WTC11 (cell line): ENCODE measurements at regions not wholly inside any gene's neighbourhood (a gene's known extent, or its start where the extent isn't known, plus 50 kb on each side); places are given as distances from the start of the nearest gene placed in this dataset.
A peak's percentile ranks its signal among the peaks of the same experiment; 100 is the strongest.

Experiments
- ATAC-seq: fragments of 200-7000 bp; cut with Tn5 transposase; 2 replicates; pipeline ENCODE4 v1.10.0; 2021; ENCODE audit warnings: mild to moderate bottlenecking, moderate library complexity
- CTCF ChIA-PET: fragments of 300-600 bp; sonication (Branson Sonifier 250); formaldehyde crosslinking; loops from one replicate; lab custom pipeline; 2021; ENCODE audit warnings: antibody characterized with exemption; lab: Charles Lee
- POLR2A ChIA-PET: fragments of 350-600 bp; sonication (Branson Sonifier 250); formaldehyde crosslinking; loops from one replicate; lab custom pipeline; 2021; ENCODE audit warnings: antibody characterized with exemption; lab: Charles Lee
- DNase-seq: peaks from one replicate; pipeline ENCODE4 v3.0.0; 2021; ENCODE audit warnings: low spot score
- H3K27ac Mint-ChIP-seq: 2 replicates; pipeline ENCODE4 v1.8.0; 2021; ENCODE audit warnings: mixed read lengths
- H3K27me3 Mint-ChIP-seq: 2 replicates; pipeline ENCODE4 v1.8.0; 2021; ENCODE audit warnings: low read depth, mild to moderate bottlenecking, moderate library complexity, mixed read lengths
- H3K36me3 Mint-ChIP-seq: 2 replicates; pipeline ENCODE4 v1.8.0; 2021; ENCODE audit warnings: mixed read lengths
- H3K4me1 Mint-ChIP-seq: 2 replicates; pipeline ENCODE4 v1.8.0; 2022; ENCODE audit warnings: mixed read lengths
- H3K4me3 Mint-ChIP-seq: 2 replicates; pipeline ENCODE4 v1.8.0; 2021; ENCODE audit warnings: mild to moderate bottlenecking, moderate library complexity, mixed read lengths
- H3K9me3 Mint-ChIP-seq: 2 replicates; pipeline ENCODE4 v1.8.0; 2021; ENCODE audit warnings: mixed read lengths
- CBFB ChIP-seq: sonication (generic); formaldehyde crosslinking; IDR thresholded peaks from 2 replicates; pipeline ENCODE4 v1.8.1; 2022; ENCODE audit warnings: mild to moderate bottlenecking, low read depth, missing genetic modification reagents
- CREB1 ChIP-seq: sonication (generic); formaldehyde crosslinking; IDR thresholded peaks from 2 replicates; pipeline ENCODE4 v1.8.0; 2023; ENCODE audit warnings: mild to moderate bottlenecking, missing genetic modification reagents
- ELF4 ChIP-seq: sonication (generic); formaldehyde crosslinking; IDR thresholded peaks from 2 replicates; pipeline ENCODE4 v1.8.1; 2022; ENCODE audit warnings: low read depth, mild to moderate bottlenecking, moderate library complexity, missing genetic modification reagents
- FOXJ3 ChIP-seq: sonication (generic); formaldehyde crosslinking; IDR thresholded peaks from 2 replicates; pipeline ENCODE4 v1.9.0; 2021; ENCODE audit warnings: missing genetic modification reagents, mild to moderate bottlenecking, borderline replicate concordance
- GABPB1 ChIP-seq: sonication (generic); formaldehyde crosslinking; IDR thresholded peaks from 2 replicates; pipeline ENCODE4 v1.8.1; 2023; ENCODE audit warnings: mild to moderate bottlenecking, missing genetic modification reagents
- JUN ChIP-seq: sonication (generic); formaldehyde crosslinking; IDR thresholded peaks from 2 replicates; pipeline ENCODE4 v1.8.0; 2023; ENCODE audit warnings: mild to moderate bottlenecking, missing genetic modification reagents
- KAT7 ChIP-seq: sonication (generic); formaldehyde crosslinking; IDR thresholded peaks from 2 replicates; pipeline ENCODE4 v1.8.1; 2023; ENCODE audit warnings: missing genetic modification reagents, mild to moderate bottlenecking, borderline replicate concordance
- NFE2L1 ChIP-seq: sonication (generic); formaldehyde crosslinking; IDR thresholded peaks from 2 replicates; pipeline ENCODE4 v1.8.1; 2023; ENCODE audit warnings: missing genetic modification reagents
- PRRX2 ChIP-seq: fragments of 250-450 bp; sonication (Bioruptor Pico); IDR thresholded peaks from 2 replicates; pipeline ENCODE4 v1.8.0; 2021; ENCODE audit warnings: mild to moderate bottlenecking
- RELA ChIP-seq: sonication (generic); formaldehyde crosslinking; IDR thresholded peaks from 2 replicates; pipeline ENCODE4 v1.8.1; 2022; ENCODE audit warnings: missing genetic modification reagents, mild to moderate bottlenecking, borderline replicate concordance
- SMAD4 ChIP-seq: sonication (generic); formaldehyde crosslinking; IDR thresholded peaks from 2 replicates; pipeline ENCODE4 v1.8.0; 2022; ENCODE audit warnings: mild to moderate bottlenecking, missing genetic modification reagents
- SOX15 ChIP-seq: fragments of 250-450 bp; sonication (Bioruptor Pico); IDR thresholded peaks from 2 replicates; pipeline ENCODE4 v1.9.0; 2021; ENCODE audit warnings: mild to moderate bottlenecking
- TEAD4 ChIP-seq: sonication (generic); formaldehyde crosslinking; IDR thresholded peaks from 2 replicates; pipeline ENCODE4 v1.8.0; 2022; ENCODE audit warnings: mild to moderate bottlenecking, missing genetic modification reagents
- ZNF232 ChIP-seq: sonication (generic); formaldehyde crosslinking; IDR thresholded peaks from 2 replicates; pipeline ENCODE4 v1.8.0; 2022; ENCODE audit warnings: mild to moderate bottlenecking, missing genetic modification reagents
- ZNF317 ChIP-seq: sonication (generic); formaldehyde crosslinking; IDR thresholded peaks from 2 replicates; pipeline ENCODE4 v1.8.1; 2023; ENCODE audit warnings: low read depth, mild to moderate bottlenecking, moderate library complexity, missing genetic modification reagents, borderline replicate concordance
- TF ChIP-seq, protein P1 (sequence below): fragments of 250-450 bp; sonication (Bioruptor Pico); IDR thresholded peaks from 2 replicates; pipeline ENCODE4 v1.9.0; 2021; ENCODE audit warnings: mild to moderate bottlenecking
- TF ChIP-seq, protein P2 (sequence below): sonication (generic); formaldehyde crosslinking; IDR thresholded peaks from 2 replicates; pipeline ENCODE4 v1.8.1; 2023; ENCODE audit warnings: mild to moderate bottlenecking, missing genetic modification reagents, moderate library complexity
- TF ChIP-seq, protein P3 (sequence below): sonication (generic); formaldehyde crosslinking; IDR thresholded peaks from 2 replicates; pipeline ENCODE4 v1.8.0; 2022; ENCODE audit warnings: mild to moderate bottlenecking, missing genetic modification reagents
- TF ChIP-seq, protein P4 (sequence below): sonication (generic); formaldehyde crosslinking; IDR thresholded peaks from 2 replicates; pipeline ENCODE4 v1.8.0; 2023; ENCODE audit warnings: missing genetic modification reagents
- TF ChIP-seq, protein P5 (sequence below): fragments of 250-450 bp; sonication (Bioruptor Pico); IDR thresholded peaks from 2 replicates; pipeline ENCODE4 v1.8.0; 2021; ENCODE audit warnings: mild to moderate bottlenecking
- TF ChIP-seq, protein P6 (sequence below): sonication (generic); formaldehyde crosslinking; IDR thresholded peaks from 2 replicates; pipeline ENCODE4 v1.8.1; 2022; ENCODE audit warnings: mild to moderate bottlenecking, missing genetic modification reagents, moderate library complexity, borderline replicate concordance
- TF ChIP-seq, protein P7 (sequence below): sonication (generic); formaldehyde crosslinking; IDR thresholded peaks from 2 replicates; pipeline ENCODE4 v1.8.1; 2023; ENCODE audit warnings: mild to moderate bottlenecking, missing genetic modification reagents, moderate library complexity
- TF ChIP-seq, protein P8 (sequence below): sonication (generic); formaldehyde crosslinking; IDR thresholded peaks from 2 replicates; pipeline ENCODE4 v1.8.1; 2023; ENCODE audit warnings: mild to moderate bottlenecking, missing genetic modification reagents, borderline replicate concordance

DNA sequence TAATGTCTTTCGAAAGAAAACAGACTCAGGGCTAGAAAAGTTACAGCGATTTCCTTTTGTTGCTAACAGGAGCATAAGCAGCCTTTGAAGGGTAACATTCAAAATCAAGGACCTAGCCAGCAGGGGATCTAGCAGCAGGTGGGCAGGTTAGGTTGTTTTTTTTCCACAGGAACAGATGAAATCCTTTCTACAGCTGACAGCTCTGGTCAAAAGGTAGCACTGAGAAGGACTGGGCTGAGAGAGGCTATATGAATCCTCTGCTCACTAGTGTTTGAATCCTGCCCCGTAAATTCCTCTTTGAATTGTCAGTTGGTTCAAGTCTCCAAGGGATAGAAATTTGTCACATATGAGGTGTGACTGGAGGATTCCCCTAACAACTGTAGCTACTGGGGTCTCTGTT is 188.2 kb downstream of the SH2D1A start (continued):
- TF ChIP-seq, protein P1, sequence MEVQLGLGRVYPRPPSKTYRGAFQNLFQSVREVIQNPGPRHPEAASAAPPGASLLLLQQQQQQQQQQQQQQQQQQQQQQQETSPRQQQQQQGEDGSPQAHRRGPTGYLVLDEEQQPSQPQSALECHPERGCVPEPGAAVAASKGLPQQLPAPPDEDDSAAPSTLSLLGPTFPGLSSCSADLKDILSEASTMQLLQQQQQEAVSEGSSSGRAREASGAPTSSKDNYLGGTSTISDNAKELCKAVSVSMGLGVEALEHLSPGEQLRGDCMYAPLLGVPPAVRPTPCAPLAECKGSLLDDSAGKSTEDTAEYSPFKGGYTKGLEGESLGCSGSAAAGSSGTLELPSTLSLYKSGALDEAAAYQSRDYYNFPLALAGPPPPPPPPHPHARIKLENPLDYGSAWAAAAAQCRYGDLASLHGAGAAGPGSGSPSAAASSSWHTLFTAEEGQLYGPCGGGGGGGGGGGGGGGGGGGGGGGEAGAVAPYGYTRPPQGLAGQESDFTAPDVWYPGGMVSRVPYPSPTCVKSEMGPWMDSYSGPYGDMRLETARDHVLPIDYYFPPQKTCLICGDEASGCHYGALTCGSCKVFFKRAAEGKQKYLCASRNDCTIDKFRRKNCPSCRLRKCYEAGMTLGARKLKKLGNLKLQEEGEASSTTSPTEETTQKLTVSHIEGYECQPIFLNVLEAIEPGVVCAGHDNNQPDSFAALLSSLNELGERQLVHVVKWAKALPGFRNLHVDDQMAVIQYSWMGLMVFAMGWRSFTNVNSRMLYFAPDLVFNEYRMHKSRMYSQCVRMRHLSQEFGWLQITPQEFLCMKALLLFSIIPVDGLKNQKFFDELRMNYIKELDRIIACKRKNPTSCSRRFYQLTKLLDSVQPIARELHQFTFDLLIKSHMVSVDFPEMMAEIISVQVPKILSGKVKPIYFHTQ, result no peak
- no peak for TF ChIP-seq SOX15 (CRISPR knock-in tag)

DNA sequence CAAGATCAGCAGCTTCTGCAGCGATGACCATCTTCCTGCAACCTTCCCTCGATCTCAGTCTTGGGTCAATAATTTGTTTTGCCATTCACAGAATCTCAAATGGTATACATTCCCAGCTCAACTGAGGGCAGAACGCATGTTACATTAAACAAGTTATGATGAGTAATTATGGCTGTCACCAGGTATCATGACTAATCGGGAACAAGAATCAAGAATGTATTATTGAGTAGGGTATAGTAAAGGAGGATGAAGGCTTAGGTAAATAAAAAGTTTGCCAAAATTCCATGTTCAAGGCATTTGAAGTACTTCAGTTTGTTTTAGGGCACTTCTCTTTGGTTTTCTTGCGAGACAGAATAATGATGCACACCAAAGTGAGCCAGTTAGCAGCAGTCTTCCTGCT is 194.1 kb downstream of the SH2D1A start:
- no peak overlapping the region for H3K27ac Mint-ChIP-seq
- H3K36me3 Mint-ChIP-seq, result no peaks in the 10 kb centered on the region
- DNase-seq, result no peak
- no peaks in the 10 kb centered on the region for H3K9me3 Mint-ChIP-seq
- H3K4me1 Mint-ChIP-seq, result peaks cover 7% of the 10 kb centered on the region
- CTCF ChIA-PET, result no interaction called here
- H3K27me3 Mint-ChIP-seq, result no peaks in the 10 kb centered on the region
- TF ChIP-seq TEAD4 (CRISPR knock-in tag) (no peak), ZNF317 (CRISPR knock-in tag) (no peak), RELA (CRISPR knock-in tag) (no peak), PRRX2 (CRISPR knock-in tag) (no peak)
- TF ChIP-seq, protein P2, sequence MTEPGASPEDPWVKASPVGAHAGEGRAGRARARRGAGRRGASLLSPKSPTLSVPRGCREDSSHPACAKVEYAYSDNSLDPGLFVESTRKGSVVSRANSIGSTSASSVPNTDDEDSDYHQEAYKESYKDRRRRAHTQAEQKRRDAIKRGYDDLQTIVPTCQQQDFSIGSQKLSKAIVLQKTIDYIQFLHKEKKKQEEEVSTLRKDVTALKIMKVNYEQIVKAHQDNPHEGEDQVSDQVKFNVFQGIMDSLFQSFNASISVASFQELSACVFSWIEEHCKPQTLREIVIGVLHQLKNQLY, result no peak
- TF ChIP-seq, protein P3, sequence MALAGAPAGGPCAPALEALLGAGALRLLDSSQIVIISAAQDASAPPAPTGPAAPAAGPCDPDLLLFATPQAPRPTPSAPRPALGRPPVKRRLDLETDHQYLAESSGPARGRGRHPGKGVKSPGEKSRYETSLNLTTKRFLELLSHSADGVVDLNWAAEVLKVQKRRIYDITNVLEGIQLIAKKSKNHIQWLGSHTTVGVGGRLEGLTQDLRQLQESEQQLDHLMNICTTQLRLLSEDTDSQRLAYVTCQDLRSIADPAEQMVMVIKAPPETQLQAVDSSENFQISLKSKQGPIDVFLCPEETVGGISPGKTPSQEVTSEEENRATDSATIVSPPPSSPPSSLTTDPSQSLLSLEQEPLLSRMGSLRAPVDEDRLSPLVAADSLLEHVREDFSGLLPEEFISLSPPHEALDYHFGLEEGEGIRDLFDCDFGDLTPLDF (CRISPR knock-in tag), result no peak
- POLR2A ChIA-PET, result no interaction called here
- no peak overlapping the region for H3K4me3 Mint-ChIP-seq
- no peak for ATAC-seq

DNA sequence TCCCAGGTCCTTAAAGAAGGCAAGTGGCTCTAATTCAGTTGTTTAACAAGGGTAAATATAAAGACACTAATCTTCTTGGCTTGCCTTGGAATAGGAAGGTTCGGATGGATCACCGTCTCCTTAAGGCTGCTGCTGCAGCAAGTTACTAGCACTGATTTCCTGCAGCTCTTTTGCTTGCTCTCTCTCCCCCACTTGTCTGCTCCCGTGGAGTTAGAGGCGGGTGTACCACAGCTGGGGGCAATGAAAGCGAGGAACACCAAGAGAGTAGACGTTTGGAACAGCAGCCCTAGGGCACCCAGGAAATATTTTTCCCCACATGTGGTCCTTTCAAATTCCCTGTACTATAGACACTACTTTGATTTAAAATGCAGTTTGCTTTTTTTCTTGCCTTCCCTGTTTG is 202.2 kb downstream of the SH2D1A start:
- H3K36me3 Mint-ChIP-seq, result no peaks in the 10 kb centered on the region
- TF ChIP-seq KAT7 (no peak), JUN (no peak), CBFB (no peak), NFE2L1 (no peak), SMAD4 (CRISPR knock-in tag) (no peak), FOXJ3 (no peak), CREB1 (no peak), ELF4 (CRISPR knock-in tag) (no peak), ZNF232 (no peak), GABPB1 (no peak)
- TF ChIP-seq, protein P4, sequence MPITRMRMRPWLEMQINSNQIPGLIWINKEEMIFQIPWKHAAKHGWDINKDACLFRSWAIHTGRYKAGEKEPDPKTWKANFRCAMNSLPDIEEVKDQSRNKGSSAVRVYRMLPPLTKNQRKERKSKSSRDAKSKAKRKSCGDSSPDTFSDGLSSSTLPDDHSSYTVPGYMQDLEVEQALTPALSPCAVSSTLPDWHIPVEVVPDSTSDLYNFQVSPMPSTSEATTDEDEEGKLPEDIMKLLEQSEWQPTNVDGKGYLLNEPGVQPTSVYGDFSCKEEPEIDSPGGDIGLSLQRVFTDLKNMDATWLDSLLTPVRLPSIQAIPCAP (CRISPR knock-in tag), result no peak
- TF ChIP-seq, protein P5, sequence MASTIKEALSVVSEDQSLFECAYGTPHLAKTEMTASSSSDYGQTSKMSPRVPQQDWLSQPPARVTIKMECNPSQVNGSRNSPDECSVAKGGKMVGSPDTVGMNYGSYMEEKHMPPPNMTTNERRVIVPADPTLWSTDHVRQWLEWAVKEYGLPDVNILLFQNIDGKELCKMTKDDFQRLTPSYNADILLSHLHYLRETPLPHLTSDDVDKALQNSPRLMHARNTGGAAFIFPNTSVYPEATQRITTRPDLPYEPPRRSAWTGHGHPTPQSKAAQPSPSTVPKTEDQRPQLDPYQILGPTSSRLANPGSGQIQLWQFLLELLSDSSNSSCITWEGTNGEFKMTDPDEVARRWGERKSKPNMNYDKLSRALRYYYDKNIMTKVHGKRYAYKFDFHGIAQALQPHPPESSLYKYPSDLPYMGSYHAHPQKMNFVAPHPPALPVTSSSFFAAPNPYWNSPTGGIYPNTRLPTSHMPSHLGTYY, result no peak
- TF ChIP-seq, protein P6, sequence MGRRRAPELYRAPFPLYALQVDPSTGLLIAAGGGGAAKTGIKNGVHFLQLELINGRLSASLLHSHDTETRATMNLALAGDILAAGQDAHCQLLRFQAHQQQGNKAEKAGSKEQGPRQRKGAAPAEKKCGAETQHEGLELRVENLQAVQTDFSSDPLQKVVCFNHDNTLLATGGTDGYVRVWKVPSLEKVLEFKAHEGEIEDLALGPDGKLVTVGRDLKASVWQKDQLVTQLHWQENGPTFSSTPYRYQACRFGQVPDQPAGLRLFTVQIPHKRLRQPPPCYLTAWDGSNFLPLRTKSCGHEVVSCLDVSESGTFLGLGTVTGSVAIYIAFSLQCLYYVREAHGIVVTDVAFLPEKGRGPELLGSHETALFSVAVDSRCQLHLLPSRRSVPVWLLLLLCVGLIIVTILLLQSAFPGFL, result no peak
- TF ChIP-seq, protein P7, sequence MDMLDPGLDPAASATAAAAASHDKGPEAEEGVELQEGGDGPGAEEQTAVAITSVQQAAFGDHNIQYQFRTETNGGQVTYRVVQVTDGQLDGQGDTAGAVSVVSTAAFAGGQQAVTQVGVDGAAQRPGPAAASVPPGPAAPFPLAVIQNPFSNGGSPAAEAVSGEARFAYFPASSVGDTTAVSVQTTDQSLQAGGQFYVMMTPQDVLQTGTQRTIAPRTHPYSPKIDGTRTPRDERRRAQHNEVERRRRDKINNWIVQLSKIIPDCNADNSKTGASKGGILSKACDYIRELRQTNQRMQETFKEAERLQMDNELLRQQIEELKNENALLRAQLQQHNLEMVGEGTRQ (CRISPR knock-in tag), result no peak
- TF ChIP-seq, protein P8, sequence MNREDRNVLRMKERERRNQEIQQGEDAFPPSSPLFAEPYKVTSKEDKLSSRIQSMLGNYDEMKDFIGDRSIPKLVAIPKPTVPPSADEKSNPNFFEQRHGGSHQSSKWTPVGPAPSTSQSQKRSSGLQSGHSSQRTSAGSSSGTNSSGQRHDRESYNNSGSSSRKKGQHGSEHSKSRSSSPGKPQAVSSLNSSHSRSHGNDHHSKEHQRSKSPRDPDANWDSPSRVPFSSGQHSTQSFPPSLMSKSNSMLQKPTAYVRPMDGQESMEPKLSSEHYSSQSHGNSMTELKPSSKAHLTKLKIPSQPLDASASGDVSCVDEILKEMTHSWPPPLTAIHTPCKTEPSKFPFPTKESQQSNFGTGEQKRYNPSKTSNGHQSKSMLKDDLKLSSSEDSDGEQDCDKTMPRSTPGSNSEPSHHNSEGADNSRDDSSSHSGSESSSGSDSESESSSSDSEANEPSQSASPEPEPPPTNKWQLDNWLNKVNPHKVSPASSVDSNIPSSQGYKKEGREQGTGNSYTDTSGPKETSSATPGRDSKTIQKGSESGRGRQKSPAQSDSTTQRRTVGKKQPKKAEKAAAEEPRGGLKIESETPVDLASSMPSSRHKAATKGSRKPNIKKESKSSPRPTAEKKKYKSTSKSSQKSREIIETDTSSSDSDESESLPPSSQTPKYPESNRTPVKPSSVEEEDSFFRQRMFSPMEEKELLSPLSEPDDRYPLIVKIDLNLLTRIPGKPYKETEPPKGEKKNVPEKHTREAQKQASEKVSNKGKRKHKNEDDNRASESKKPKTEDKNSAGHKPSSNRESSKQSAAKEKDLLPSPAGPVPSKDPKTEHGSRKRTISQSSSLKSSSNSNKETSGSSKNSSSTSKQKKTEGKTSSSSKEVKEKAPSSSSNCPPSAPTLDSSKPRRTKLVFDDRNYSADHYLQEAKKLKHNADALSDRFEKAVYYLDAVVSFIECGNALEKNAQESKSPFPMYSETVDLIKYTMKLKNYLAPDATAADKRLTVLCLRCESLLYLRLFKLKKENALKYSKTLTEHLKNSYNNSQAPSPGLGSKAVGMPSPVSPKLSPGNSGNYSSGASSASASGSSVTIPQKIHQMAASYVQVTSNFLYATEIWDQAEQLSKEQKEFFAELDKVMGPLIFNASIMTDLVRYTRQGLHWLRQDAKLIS (CRISPR knock-in tag), result no peak

More for the DNA sequence above, 202.2 kb downstream of the SH2D1A start:
- DNase-seq (peak; percentile 11), ATAC-seq (peak; percentile 48; the same call in 1 of the 2 replicates)
- ChIA-PET POLR2A (no interaction called here), CTCF (no interaction called here)
- Mint-ChIP-seq H3K4me1 (peaks cover 16% of the 10 kb centered on the region), H3K4me3 (no peak overlapping the region), H3K27me3 (no peaks in the 10 kb centered on the region), H3K9me3 (no peaks in the 10 kb centered on the region), H3K27ac (no peak overlapping the region)
